Psoas muscle (tissue), 7 donors: ENCODE measurements at regions not wholly inside any gene's neighbourhood (a gene's known extent, or its start where the extent isn't known, plus 50 kb on each side); places are given as distances from the start of the nearest gene placed in this dataset.

Experiments
- ATAC-seq, 4 donors: fragments of 200-7000 bp; cut with Tn5 transposase; one replicate each; pipeline ENCODE4 v1.9.1; 2020; ENCODE audit warnings: moderate library complexity in 3 of 4, mild to moderate bottlenecking in 2 of 4
- DNase-seq, 2 donors: peaks; one replicate each; pipeline ENCODE4 v3.0.0-alpha.2; 2020
- H3K27ac ChIP-seq: fragments of 200-600 bp; one replicate; pipeline ENCODE4 v1.8.0; 2022
- H3K27me3 ChIP-seq, 3 donors: fragments of 200-600 bp in 1 of 3; one replicate each; pipeline versions ENCODE4 v1.6.1 to v1.8.0; 2013 to 2022; ENCODE audit warnings: low read length in 2 of 3, mild to moderate bottlenecking in 2 of 3, moderate library complexity in 1 of 3; ENCODE audit not compliant: insufficient read depth in 3 of 3
- H3K36me3 ChIP-seq, 2 donors: fragments of 200-600 bp in 1 of 2; one replicate each; pipeline versions ENCODE4 v1.6.1 to v1.8.0; 2013 to 2022; ENCODE audit warnings: low read depth in 1 of 2, mild to moderate bottlenecking in 1 of 2, moderate library complexity in 1 of 2; ENCODE audit not compliant: insufficient read depth in 1 of 2
- H3K4me1 ChIP-seq: fragments of 200-600 bp; one replicate; pipeline ENCODE4 v1.8.0; 2022
- H3K4me3 ChIP-seq: fragments of 200-600 bp; one replicate; pipeline ENCODE4 v1.8.0; 2022; ENCODE audit warnings: mild to moderate bottlenecking
- H3K9me3 ChIP-seq: fragments of 200-600 bp; one replicate; pipeline ENCODE4 v1.8.0; 2022
- CTCF ChIP-seq: fragments of 200-600 bp; IDR thresholded peaks from one replicate; pipeline ENCODE4 v1.8.0; 2022; ENCODE audit warnings: antibody characterized with exemption
- WGBS, 3 donors: extraction: QIAGEN DNeasy Blood & Tissue Kit; methylation state at CpG; one replicate each; pipeline versions ENCODE4 v1.1.6 to v1.1.7; 2013; 5-methylcytosine and 5-hydroxymethylcytosine counted together
- intact Hi-C, 2 donors: fragments of 100-400 bp; cut with DNase I; formaldehyde crosslinking; loops; one replicate each; pipeline versions ENCODE4 v1.11.0 to v1.14.2; 2022
- donor health status: healthy with polysubstance abuse.
- donor health status: DM: no; HTN: no; CAD: no; lungs with moderate emphysema.
- donor health status: Bipolar disorder and iron deficiency.
- donor health status: healthy.
- donor health status: DM: yes; HTN: yes; CAD: no.
- donor health status: DM: no; HTN: no; CAD: no.
- donor health status: DM: yes; HTN: yes; CAD: no.

DNA sequence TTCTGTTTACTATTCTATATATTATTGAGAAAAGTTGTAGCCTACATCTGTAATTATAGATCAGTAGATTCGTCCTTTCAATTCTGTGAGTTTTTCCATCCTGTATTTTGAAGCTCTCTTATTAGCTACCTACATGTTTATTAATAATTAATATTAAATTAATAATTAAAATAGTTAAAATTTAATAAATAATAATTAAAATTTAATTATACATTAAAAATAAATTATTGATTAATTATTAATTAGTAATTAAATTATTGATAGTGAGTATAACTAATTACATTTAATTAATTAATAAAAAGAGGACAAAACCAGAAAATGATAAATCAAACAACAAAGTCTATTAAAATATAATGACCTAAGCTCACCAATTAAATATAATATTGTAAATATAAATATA, 606.6 kb upstream of the ROBO1 start:
- Histone ChIP-seq H3K27ac (no peak overlapping the region), H3K4me1 (no peaks in the 10 kb centered on the region), H3K27me3 (no peaks in the 10 kb centered on the region), H3K36me3 (no peaks in the 10 kb centered on the region), H3K9me3 (no peaks in the 10 kb centered on the region), H3K4me3 (no peak overlapping the region)
- no peak for TF ChIP-seq CTCF
- DNase-seq = no peak
- intact Hi-C loops = no loop called here
- ATAC-seq = no peak
- 80 to 97% (median 93%) methylated on average over 1 of the region's 1 CpG for WGBS, 3 donors

- WGBS, 3 donors = 74 to 78% (median 77%) methylated on average over 4 of the region's 4 CpGs
- intact Hi-C loops = no loop called here
- Histone ChIP-seq H3K9me3 (no peaks in the 10 kb centered on the region), H3K27ac (no peak overlapping the region), H3K27me3 (no peaks in the 10 kb centered on the region), H3K36me3 (no peaks in the 10 kb centered on the region), H3K4me1 (no peaks in the 10 kb centered on the region), H3K4me3 (no peak overlapping the region)
- no peak for TF ChIP-seq CTCF
- no peak for DNase-seq
- ATAC-seq = no peak
These were observed 600.8 kb upstream of the ROBO1 start for GRCh38 chr3:80368616-80369015.

DNA sequence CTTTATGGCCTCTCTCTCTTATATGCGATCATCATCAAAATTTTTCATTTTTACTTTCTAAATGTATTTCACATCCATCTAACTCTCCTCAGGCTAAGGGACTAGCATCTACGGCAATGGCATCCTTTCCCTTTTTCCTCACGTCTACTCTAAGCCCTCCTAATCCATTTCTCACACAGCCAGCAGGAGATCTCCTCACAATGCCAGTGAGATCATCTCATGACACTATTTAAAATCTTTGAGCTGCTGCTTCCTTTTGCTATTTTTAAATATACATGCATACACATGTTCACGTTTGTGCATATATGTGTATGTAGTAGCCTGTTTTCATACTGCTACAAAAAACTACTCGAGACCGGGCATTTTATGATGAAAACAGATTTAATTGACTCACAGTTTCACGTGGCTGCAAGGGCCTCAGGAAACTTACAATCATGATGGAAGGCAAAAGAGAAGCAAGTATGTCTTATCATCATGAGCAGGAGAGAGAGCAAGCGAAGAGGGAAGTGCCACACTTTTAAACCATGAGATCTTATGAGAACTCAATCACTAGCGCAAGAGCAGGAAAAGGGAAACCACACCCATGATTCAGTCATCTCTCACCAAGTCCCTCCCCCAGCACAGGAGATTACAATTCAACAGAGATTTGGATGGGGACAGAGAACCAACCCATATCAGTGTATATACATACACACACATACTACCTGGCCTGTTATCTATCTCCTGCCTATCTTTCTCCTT, 599.2 kb upstream of the ROBO1 start:
- intact Hi-C loops = no loop called here
- Histone ChIP-seq H3K4me3 (no peak overlapping the region), H3K27ac (no peak overlapping the region), H3K36me3 (no peaks in the 10 kb centered on the region), H3K4me1 (no peaks in the 10 kb centered on the region), H3K27me3 (no peaks in the 10 kb centered on the region), H3K9me3 (no peaks in the 10 kb centered on the region)
- no peak for TF ChIP-seq CTCF
- DNase-seq = no peak
- WGBS, 3 donors = 72 to 79% (median 76%) methylated on average over 9 of the region's 9 CpGs
- no peak for ATAC-seq

GRCh38 chr3:80357761-80358160, 590.0 kb upstream of the ROBO1 start:
- ATAC-seq (no peak), DNase-seq (no peak)
- no peak overlapping the region for H3K4me3 ChIP-seq
- no peak overlapping the region for H3K27ac ChIP-seq
- H3K9me3 ChIP-seq = no peaks in the 10 kb centered on the region
- H3K36me3 ChIP-seq = no peaks in the 10 kb centered on the region
- TF ChIP-seq CTCF = no peak
- H3K4me1 ChIP-seq = no peaks in the 10 kb centered on the region
- H3K27me3 ChIP-seq = no peaks in the 10 kb centered on the region
- intact Hi-C loops = no loop called here

DNA sequence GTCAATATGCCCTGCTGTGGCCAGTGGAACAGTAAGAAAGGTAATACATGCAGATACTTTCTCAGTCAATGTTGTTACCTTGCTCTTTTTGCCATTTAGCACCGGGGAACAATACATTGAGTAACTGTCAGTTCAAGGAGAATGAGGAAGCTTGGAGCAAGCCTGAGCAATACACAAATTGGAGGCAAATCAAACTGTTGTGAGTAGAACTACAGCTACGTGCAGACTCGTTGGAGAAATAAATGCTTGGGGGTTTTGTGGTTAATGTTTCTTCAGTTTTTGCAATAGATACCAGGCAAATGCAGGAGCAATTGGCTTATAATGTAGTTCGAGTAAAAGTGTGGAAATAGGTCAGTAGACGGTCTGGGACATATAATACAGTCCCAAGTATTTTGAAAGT, 587.3 kb upstream of the ROBO1 start:
- Histone ChIP-seq H3K27ac (no peak overlapping the region), H3K4me3 (no peak overlapping the region), H3K4me1 (no peaks in the 10 kb centered on the region), H3K27me3 (no peaks in the 10 kb centered on the region), H3K36me3 (no peaks in the 10 kb centered on the region), H3K9me3 (no peaks in the 10 kb centered on the region)
- no peak for TF ChIP-seq CTCF
- ATAC-seq = no peak
- DNase-seq = no peak
- 67 to 73% (median 73%) methylated on average over 5 of the region's 5 CpGs for WGBS, 3 donors
- intact Hi-C loops = no loop called here
